Fibroblast of lung (primary cell): ENCODE measurements at regions not wholly inside any gene's neighbourhood (a gene's known extent, or its start where the extent isn't known, plus 50 kb on each side); places are given as distances from the start of the nearest gene placed in this dataset.

Experiments
- EZH2 ChIP-seq: IDR thresholded peaks from 2 replicates; pipeline ENCODE4 v1.5.1; 2012; ENCODE audit warnings: low read length, control low read depth, mild to moderate bottlenecking; ENCODE audit errors: missing control alignments
- TF ChIP-seq, protein P1 (sequence below), 2 donors: IDR thresholded peaks in 1 of 2; conservative IDR thresholded peaks in 1 of 2; 1 replicate in 1 of 2; 2 replicates in 1 of 2; pipeline ENCODE4 v1.5.1; 2011 to 2012; ENCODE audit warnings: low read length in 2 of 2, control low read depth in 1 of 2, inconsistent platforms in 1 of 2, low read depth in 1 of 2, mild to moderate bottlenecking in 1 of 2

DNA sequence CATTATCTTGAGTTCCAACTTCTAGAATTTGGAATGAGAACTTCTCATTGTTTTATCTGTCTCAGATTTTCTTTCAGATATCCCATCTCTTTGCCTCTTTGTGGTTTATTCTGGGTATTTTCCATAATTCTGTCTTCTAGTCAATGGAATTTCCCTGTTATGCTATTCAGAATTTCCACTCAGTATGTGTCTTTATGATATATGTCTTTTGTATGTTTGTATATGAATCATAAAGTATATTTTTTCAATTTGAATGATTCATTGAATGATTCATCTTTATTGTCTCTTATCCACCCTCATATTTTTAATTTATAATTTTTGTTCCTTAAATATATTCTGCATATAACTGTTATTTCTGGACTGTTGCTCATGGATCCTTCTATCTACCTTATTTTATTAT lies 729.7 kb upstream of the GOT2 start:
- TF ChIP-seq, protein P1, sequence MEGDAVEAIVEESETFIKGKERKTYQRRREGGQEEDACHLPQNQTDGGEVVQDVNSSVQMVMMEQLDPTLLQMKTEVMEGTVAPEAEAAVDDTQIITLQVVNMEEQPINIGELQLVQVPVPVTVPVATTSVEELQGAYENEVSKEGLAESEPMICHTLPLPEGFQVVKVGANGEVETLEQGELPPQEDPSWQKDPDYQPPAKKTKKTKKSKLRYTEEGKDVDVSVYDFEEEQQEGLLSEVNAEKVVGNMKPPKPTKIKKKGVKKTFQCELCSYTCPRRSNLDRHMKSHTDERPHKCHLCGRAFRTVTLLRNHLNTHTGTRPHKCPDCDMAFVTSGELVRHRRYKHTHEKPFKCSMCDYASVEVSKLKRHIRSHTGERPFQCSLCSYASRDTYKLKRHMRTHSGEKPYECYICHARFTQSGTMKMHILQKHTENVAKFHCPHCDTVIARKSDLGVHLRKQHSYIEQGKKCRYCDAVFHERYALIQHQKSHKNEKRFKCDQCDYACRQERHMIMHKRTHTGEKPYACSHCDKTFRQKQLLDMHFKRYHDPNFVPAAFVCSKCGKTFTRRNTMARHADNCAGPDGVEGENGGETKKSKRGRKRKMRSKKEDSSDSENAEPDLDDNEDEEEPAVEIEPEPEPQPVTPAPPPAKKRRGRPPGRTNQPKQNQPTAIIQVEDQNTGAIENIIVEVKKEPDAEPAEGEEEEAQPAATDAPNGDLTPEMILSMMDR (conservative IDR thresholded peaks at IDR 0.05 in 1 of 2, IDR thresholded peaks at IDR 0.05 in 1 of 2; ENCODE audit: low read depth in 1 of 2, low read length in 2 of 2), result no peak
- TF ChIP-seq EZH2, result no peak
